ENCODE measurements at regions not wholly inside any gene's neighbourhood (a gene's known extent, or its start where the extent isn't known, plus 50 kb on each side); places are given as distances from the start of the nearest gene placed in this dataset.

GRCh38 chr7:46137725-46138124, 216.7 kb upstream of the IGFBP3 start:
- H4K8ac ChIP-seq (ENCODE audit: low read depth in 2 of 2, low read length in 2 of 2): peak overlapping the region in 1 of 2 experiments; percentile 40; a peak in 1 of 4 replicates
- H3K9ac ChIP-seq (ENCODE audit: low read depth, low read length): no peak overlapping the region
- no peak overlapping the region for H3K23ac ChIP-seq (ENCODE audit: low read depth, low read length)
- H2BK120ac ChIP-seq (ENCODE audit: low read depth, low read length): peak overlapping the region; percentile 75
- H3K9me1 ChIP-seq (ENCODE audit: insufficient read depth, low read length): no peaks in the 10 kb centered on the region
- H3K4me2 ChIP-seq (ENCODE audit: low read depth, low read length): no peak overlapping the region
- peaks cover 2% of the 10 kb centered on the region for H3K4me1 ChIP-seq (ENCODE audit: control insufficient read depth, insufficient read depth, low read length)
- 0 out of 2 replicates have a peak overlapping the region, but pooled peaks have one; percentile 8 for H2AK5ac ChIP-seq (ENCODE audit: low read depth, low read length)
- peak overlapping the region; percentile 28 for H4K91ac ChIP-seq (ENCODE audit: insufficient read depth, low read depth, low read length)
- H3K14ac ChIP-seq (replicated peaks; ENCODE audit: low read depth, low read length): no peak overlapping the region
- peak overlapping the region; percentile 98 for H2BK5ac ChIP-seq (ENCODE audit: low read depth, low read length, poor library complexity, severe bottlenecking)
- no peaks in the 10 kb centered on the region for H4K20me1 ChIP-seq (ENCODE audit: insufficient read depth, low read length)
- in situ Hi-C loops (cut with MboI; ENCODE audit: low sequenced_read_pairs) (no loop called here), intact Hi-C loops (cut with micrococcal nuclease) (no loop called here), dilution Hi-C loops (cut with HindIII; ENCODE audit: low sequenced_read_pairs, unreplicated experiment) (no loop called here)
- no peak overlapping the region for H3K4ac ChIP-seq (ENCODE audit: low read depth, low read length)
- H3K56ac ChIP-seq (ENCODE audit: extremely low read depth, insufficient read depth, low read length): no peak overlapping the region
- no CpG with 5 or more reads among the region's 3 CpGs for whole genome bisulfite sequencing, 2 experiments (ENCODE audit: extremely low coverage in 2 of 2, insufficient read length in 1 of 2)
- H3K4me3 ChIP-seq (ENCODE audit: insufficient read depth, low read depth, low read length): no peak overlapping the region
- no peak overlapping the region for H2BK15ac ChIP-seq (ENCODE audit: low read depth, low read length)
- peak overlapping the region; percentile 17; the same call in 1 of the 2 replicates for H4K5ac ChIP-seq (ENCODE audit: low read depth, low read length)
- DNase-seq (no peak), ATAC-seq (ENCODE audit: low read depth) (no peak)
- no peaks in the 10 kb centered on the region for H3K27me3 ChIP-seq (ENCODE audit: control insufficient read depth, insufficient read depth, low read length)
- CTCF ChIA-PET: no interaction called here
- H2AK9ac ChIP-seq (replicated peaks; ENCODE audit: low read depth, low read length, poor library complexity): no peak overlapping the region
- TF ChIP-seq CTCF (conservative IDR thresholded peaks at IDR 0.05; ENCODE audit: low read depth, low read length) (no peak), CEBPB (IDR thresholded peaks at IDR 0.05; ENCODE audit: low read depth, low read length) (0 out of 2 replicates have a peak, but pooled peaks have one; percentile 8)
- POLR2A ChIA-PET (ENCODE audit: unreplicated experiment): no interaction called here
- H3K9me3 ChIP-seq (ENCODE audit: control insufficient read depth, insufficient read depth, low read length): no peaks in the 10 kb centered on the region
- H3K79me1 ChIP-seq (ENCODE audit: low read depth in 1 of 2, low read length in 2 of 2): no peaks in the 10 kb centered on the region
- H3K18ac ChIP-seq (ENCODE audit: low read depth, low read length): peak overlapping the region; percentile 48; the same call in 1 of the 2 replicates
- no TSS peak for BruUV-seq (replicated peaks)
- no peak overlapping the region for H3K27ac ChIP-seq (ENCODE audit: insufficient read depth, low read length)
- H3K36me3 ChIP-seq (ENCODE audit: control insufficient read depth, insufficient read depth, low read length): no peaks in the 10 kb centered on the region
- H2BK20ac ChIP-seq (ENCODE audit: low read depth, low read length): peak overlapping the region; percentile 55
- no peak overlapping the region for H2AFZ ChIP-seq (replicated peaks; ENCODE audit: low read length, poor library complexity)

Data from IMR-90 (cell line).